HT-29 (cell line): ENCODE measurements at regions not wholly inside any gene's neighbourhood (a gene's known extent, or its start where the extent isn't known, plus 50 kb on each side); places are given as distances from the start of the nearest gene placed in this dataset.
"Not testable (repeated sequence)": the region's sequence is repeated elsewhere in the genome, so short reads cannot be mapped to it uniquely, and the experiment has no call there.

ENCODE experiments used
- DNase-seq: peaks from one replicate; pipeline ENCODE4 v3.0.0-alpha.2; 2015; ENCODE audit warnings: low spot score

GRCh38 chr12:105581420-105581819, 250.9 kb downstream of the C12orf75 start:
- DNase-seq = no peak

- DNase-seq = no peak
Observed at GRCh38 chr12:105585107-105585506, 254.6 kb downstream of the C12orf75 start.

GRCh38 chr12:105587237-105587636, 256.7 kb downstream of the C12orf75 start:
- DNase-seq = no peak

- DNase-seq = no peak
Observed at GRCh38 chr12:105588106-105588505, 257.6 kb downstream of the C12orf75 start.

GRCh38 chr12:105590571-105590970, 260.1 kb downstream of the C12orf75 start:
- no peak for DNase-seq

- DNase-seq = no peak
Observed at GRCh38 chr12:105595440-105595839, 264.9 kb downstream of the C12orf75 start.

GRCh38 chr12:105596731-105597130, 266.2 kb downstream of the C12orf75 start:
- no peak for DNase-seq

- no peak for DNase-seq
Observed at GRCh38 chr12:105598031-105598430, 267.5 kb downstream of the C12orf75 start.

GRCh38 chr12:105600911-105601545, 270.5 kb downstream of the C12orf75 start:
- DNase-seq = no peak

- DNase-seq = not testable (repeated sequence)
Observed at GRCh38 chr12:105602312-105602711, 271.8 kb downstream of the C12orf75 start.

GRCh38 chr12:105604281-105604680, 273.8 kb downstream of the C12orf75 start:
- DNase-seq = not testable (repeated sequence)

- not testable (repeated sequence) for DNase-seq
Observed at GRCh38 chr12:105606613-105607012, 276.1 kb downstream of the C12orf75 start.

GRCh38 chr12:105609001-105609400, 278.5 kb downstream of the C12orf75 start:
- DNase-seq = not testable (repeated sequence)

GRCh38 chr12:105610459-105610858, 280.0 kb downstream of the C12orf75 start:
- DNase-seq = no peak

- no peak for DNase-seq
Observed at GRCh38 chr12:105611340-105611739, 280.8 kb downstream of the C12orf75 start.

- no peak for DNase-seq
Observed at GRCh38 chr12:105613269-105613668, 282.8 kb downstream of the C12orf75 start.

GRCh38 chr12:105613887-105614286, 283.4 kb downstream of the C12orf75 start:
- no peak for DNase-seq

GRCh38 chr12:105616971-105617540, 286.6 kb downstream of the C12orf75 start:
- DNase-seq = no peak

GRCh38 chr12:105622220-105622619, 291.7 kb downstream of the C12orf75 start:
- no peak for DNase-seq

GRCh38 chr12:105622846-105623736, 292.6 kb downstream of the C12orf75 start:
- no peak for DNase-seq

- no peak for DNase-seq
Observed at GRCh38 chr12:105626653-105627052, 296.2 kb downstream of the C12orf75 start.

GRCh38 chr12:105637470-105637869, 307.0 kb downstream of the C12orf75 start:
- no peak for DNase-seq

- no peak for DNase-seq
Observed at GRCh38 chr12:105640761-105641160, 310.3 kb downstream of the C12orf75 start.
